Nephron (organoid): ENCODE measurements at regions not wholly inside any gene's neighbourhood (a gene's known extent, or its start where the extent isn't known, plus 50 kb on each side); places are given as distances from the start of the nearest gene placed in this dataset.

Experiments
- H3K27ac Mint-ChIP-seq, 3 experiments: 2 replicates each; pipeline ENCODE4 v1.8.0; 2020; ENCODE audit warnings: mixed read lengths in 3 of 3, mild to moderate bottlenecking in 2 of 3, moderate library complexity in 1 of 3
- H3K27me3 Mint-ChIP-seq: 2 replicates; pipeline ENCODE4 v1.8.0; 2021; ENCODE audit warnings: low read depth, mild to moderate bottlenecking, moderate library complexity, mixed read lengths
- H3K36me3 Mint-ChIP-seq: 2 replicates; pipeline ENCODE4 v1.8.0; 2020; ENCODE audit warnings: low read depth, mixed read lengths
- H3K4me1 Mint-ChIP-seq: 2 replicates; pipeline ENCODE4 v1.8.0; 2020; ENCODE audit warnings: mixed read lengths
- H3K4me3 Mint-ChIP-seq, 3 experiments: 2 replicates each; pipeline ENCODE4 v1.8.0; 2020; ENCODE audit warnings: mild to moderate bottlenecking in 3 of 3, mixed read lengths in 3 of 3, moderate library complexity in 2 of 3
- H3K9me3 Mint-ChIP-seq: 2 replicates; pipeline ENCODE4 v1.8.0; 2020; ENCODE audit warnings: mixed read lengths
- CTCF ChIP-seq, 3 experiments: fragments of 200-600 bp; sonication (generic); IDR thresholded peaks; one replicate each; pipeline ENCODE4 v1.5.0; 2021; ENCODE audit warnings: antibody characterized with exemption in 3 of 3; ENCODE audit not compliant: unreplicated experiment in 3 of 3

- H3K36me3 Mint-ChIP-seq, result no peaks in the 10 kb centered on the region
- peak overlapping the region; percentile 61 to 89 (median 77) for H3K27ac Mint-ChIP-seq
- H3K27me3 Mint-ChIP-seq, result no peaks in the 10 kb centered on the region
- H3K4me3 Mint-ChIP-seq, result no peak overlapping the region
- H3K4me1 Mint-ChIP-seq, result peaks cover 19% of the 10 kb centered on the region
- TF ChIP-seq CTCF (IDR thresholded peaks at IDR 0.05; ENCODE audit: unreplicated experiment in 3 of 3), result no peak
- no peaks in the 10 kb centered on the region for H3K9me3 Mint-ChIP-seq
Observed at GRCh38 chr4:56240554-56241174, 146.6 kb downstream of the AASDH start.

DNA sequence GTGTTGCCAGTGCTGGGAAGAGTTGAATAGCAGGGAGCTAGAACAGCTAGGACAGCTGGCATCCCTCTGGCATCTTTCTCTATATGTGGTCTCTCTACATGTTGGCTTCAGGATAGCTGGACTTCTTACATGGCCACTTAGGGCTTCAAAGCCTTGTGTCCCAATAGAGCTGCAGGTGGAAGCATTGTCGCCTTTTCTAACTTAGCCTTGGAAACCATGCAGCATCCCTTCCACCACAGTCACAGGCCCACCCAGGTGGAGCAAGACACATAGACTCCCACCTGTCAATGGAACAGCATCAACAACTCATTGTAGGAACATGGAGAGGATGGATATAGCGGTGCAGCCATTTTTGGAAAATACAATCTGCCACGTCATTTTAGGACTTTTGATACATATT lies 149.0 kb downstream of the AASDH start:
- peaks cover 5% of the 10 kb centered on the region for H3K36me3 Mint-ChIP-seq
- no peaks in the 10 kb centered on the region for H3K9me3 Mint-ChIP-seq
- no peak overlapping the region for H3K4me3 Mint-ChIP-seq
- no peak for TF ChIP-seq CTCF (IDR thresholded peaks at IDR 0.05; ENCODE audit: unreplicated experiment in 3 of 3)
- no peaks in the 10 kb centered on the region for H3K27me3 Mint-ChIP-seq
- peaks cover 23% of the 10 kb centered on the region for H3K4me1 Mint-ChIP-seq
- H3K27ac Mint-ChIP-seq, result no peak overlapping the region

DNA sequence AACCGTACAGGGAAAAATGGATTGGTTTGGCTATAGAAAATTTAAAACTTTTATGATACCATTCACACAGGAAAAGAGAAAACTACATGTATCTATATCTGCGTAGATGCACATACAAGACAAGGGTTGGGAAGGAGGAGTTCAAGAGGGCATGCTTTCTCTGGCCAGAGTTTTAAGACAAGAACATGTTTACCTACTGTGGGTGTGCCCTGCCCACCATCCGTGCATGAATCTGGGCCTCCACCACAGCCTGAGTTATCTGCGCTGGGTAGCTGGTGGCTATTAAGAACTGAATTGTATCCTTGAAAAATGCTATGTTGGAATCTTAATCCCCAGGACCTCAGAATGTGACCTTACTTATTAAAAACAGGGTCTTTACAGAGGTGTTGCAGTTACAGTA lies 151.6 kb downstream of the AASDH start:
- Mint-ChIP-seq H3K4me3 (no peak overlapping the region), H3K9me3 (peaks cover 6% of the 10 kb centered on the region), H3K36me3 (peaks cover 24% of the 10 kb centered on the region), H3K4me1 (peaks cover 13% of the 10 kb centered on the region), H3K27ac (no peak overlapping the region), H3K27me3 (no peaks in the 10 kb centered on the region)
- TF ChIP-seq CTCF (IDR thresholded peaks at IDR 0.05; ENCODE audit: unreplicated experiment in 3 of 3), result no peak

DNA sequence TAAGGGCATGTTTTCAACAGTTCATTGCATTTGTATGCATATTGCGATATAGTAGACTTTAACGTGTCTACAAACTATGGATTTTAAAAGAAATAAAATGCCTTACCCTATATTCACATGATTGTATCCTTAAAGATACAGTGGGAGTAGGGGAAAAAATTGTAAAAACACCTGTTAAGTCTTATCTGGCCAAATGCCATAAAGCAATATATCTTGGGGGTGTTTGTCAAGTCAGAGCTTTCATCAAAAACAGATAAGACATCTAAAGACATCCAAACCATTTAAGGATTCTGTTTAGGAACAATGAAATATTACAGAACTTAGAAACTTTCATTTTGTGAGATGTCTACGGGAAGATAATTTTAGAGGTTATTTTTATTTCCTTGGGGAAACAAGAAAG lies 152.3 kb downstream of the AASDH start:
- Mint-ChIP-seq H3K4me1 (peaks cover 10% of the 10 kb centered on the region), H3K27me3 (no peaks in the 10 kb centered on the region), H3K36me3 (peaks cover 29% of the 10 kb centered on the region), H3K27ac (no peak overlapping the region), H3K4me3 (no peak overlapping the region), H3K9me3 (peaks cover 6% of the 10 kb centered on the region)
- no peak for TF ChIP-seq CTCF (IDR thresholded peaks at IDR 0.05; ENCODE audit: unreplicated experiment in 3 of 3)

GRCh38 chr4:56234098-56234497 lies 153.2 kb downstream of the AASDH start:
- Mint-ChIP-seq H3K27ac (no peak overlapping the region), H3K27me3 (no peaks in the 10 kb centered on the region), H3K4me3 (no peak overlapping the region), H3K4me1 (peaks cover 10% of the 10 kb centered on the region), H3K36me3 (peaks cover 38% of the 10 kb centered on the region), H3K9me3 (peaks cover 6% of the 10 kb centered on the region)
- TF ChIP-seq CTCF (IDR thresholded peaks at IDR 0.05; ENCODE audit: unreplicated experiment in 3 of 3), result no peak

DNA sequence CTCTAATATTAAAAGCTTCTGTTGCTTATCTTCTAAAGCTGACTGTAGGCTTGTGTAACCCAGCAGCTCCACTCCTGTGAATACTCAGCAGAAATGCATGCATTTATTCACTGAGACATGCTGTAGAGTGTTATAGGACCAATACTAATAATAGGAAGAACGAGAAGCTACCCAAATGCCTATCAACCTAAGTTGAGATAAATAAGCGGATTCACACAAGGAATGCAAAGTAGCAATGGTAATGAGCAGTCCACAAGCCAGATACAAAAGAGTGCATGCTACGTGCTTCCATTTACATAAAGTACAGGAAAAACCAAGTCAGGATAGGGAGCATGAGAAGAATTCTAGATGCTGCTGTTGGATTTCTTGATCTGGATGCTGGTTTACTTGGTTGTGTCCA lies 155.9 kb downstream of the AASDH start:
- Mint-ChIP-seq H3K4me3 (no peak overlapping the region), H3K9me3 (peaks cover 11% of the 10 kb centered on the region), H3K4me1 (peaks cover 25% of the 10 kb centered on the region), H3K36me3 (peaks cover 61% of the 10 kb centered on the region), H3K27ac (no peak overlapping the region), H3K27me3 (no peaks in the 10 kb centered on the region)
- no peak for TF ChIP-seq CTCF (IDR thresholded peaks at IDR 0.05; ENCODE audit: unreplicated experiment in 3 of 3)
